ENCODE measurements at regions not wholly inside any gene's neighbourhood (a gene's known extent, or its start where the extent isn't known, plus 50 kb on each side); places are given as distances from the start of the nearest gene placed in this dataset.
"Not testable (repeated sequence)": the region's sequence is repeated elsewhere in the genome, so short reads cannot be mapped to it uniquely, and the experiment has no call there.

DNA sequence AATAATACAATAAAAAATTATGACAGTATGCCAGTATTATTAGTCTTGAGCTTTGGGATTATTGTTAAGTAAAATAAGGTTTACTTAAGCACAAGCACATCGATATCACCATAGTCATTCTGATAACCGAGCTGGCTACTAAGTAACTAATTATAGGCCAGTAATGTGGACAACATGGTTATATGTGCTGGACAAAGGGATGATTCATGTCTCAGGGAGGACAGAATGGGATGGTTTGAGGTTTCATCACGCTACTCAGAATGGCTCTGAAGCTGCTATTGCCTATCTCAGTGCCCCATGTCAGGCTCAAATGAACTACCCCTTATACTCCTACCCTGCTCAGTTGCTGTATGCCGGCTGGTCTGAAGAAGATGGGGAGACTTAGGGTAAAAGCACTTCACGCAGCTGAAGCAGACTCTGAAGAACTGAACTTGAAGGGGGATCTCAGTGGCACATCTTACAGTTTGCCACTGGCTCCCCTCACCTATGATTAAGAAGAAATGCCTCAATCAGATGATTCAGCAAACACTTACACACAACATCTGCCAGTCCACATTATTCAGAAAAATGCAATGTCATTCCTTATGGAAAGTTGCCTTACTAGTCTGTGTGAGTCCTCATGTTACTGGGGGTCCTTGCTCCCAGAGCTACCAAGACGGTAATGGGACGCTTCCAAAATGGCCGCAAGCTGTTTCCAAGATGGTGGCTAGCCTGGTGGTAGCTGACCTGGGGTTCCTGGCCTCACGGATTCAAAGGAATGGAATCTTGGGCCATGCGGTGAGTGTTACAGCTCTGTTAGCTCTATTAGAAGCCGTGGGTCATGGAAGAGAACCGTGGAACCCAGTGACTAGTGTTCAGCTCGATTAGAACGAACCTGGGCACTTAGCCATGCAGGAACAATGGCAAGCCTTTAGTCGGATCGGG, 1098.6 kb downstream of the TAF11L14 start:
- no peaks in the 10 kb centered on the region for H3K4me1 ChIP-seq
- no peak for DNase-seq
- TF ChIP-seq POLR2A (IDR thresholded peaks at IDR 0.05) (no peak), CTCF (IDR thresholded peaks at IDR 0.05) (no peak)
- H3K27me3 ChIP-seq: no peaks in the 10 kb centered on the region
- H3K4me3 ChIP-seq: no peak overlapping the region
- H3K27ac ChIP-seq: no peak overlapping the region
- H3K9me3 ChIP-seq: peaks cover 0 to 2% (median 0%) of the 10 kb centered on the region in 4 donors
- H3K36me3 ChIP-seq: no peaks in the 10 kb centered on the region

GRCh38 chr5:18736051-18736398, 1101.8 kb downstream of the TAF11L14 start:
- H3K27me3 ChIP-seq: no peaks in the 10 kb centered on the region
- H3K9me3 ChIP-seq: peaks cover 0 to 2% (median 0%) of the 10 kb centered on the region in 4 donors
- peaks cover 0 to 3% (median 0%) of the 10 kb centered on the region in 4 donors for H3K4me1 ChIP-seq
- DNase-seq: no peak
- no peak for TF ChIP-seq POLR2A (IDR thresholded peaks at IDR 0.05)
- TF ChIP-seq CTCF (IDR thresholded peaks at IDR 0.05): no peak
- no peaks in the 10 kb centered on the region for H3K36me3 ChIP-seq
- no peak overlapping the region for H3K27ac ChIP-seq
- H3K4me3 ChIP-seq: no peak overlapping the region

DNA sequence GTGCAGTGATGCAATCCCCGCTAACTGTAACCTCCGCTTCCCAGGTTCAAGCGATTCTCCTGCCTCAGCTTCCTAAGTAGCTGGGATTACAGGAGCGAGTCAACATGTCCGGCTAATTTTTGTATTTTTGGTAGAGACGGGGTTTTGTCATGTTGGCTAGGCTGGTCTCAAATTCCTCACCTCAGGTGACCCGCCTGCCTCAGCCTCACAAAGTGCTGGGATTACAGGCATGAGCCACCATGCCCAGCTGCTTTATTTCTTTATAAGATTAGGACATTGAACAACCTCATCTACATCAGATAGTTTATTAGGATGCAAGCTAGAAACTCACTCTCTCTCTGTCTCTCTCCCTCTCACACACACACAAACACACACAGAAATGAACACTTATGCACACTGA, 1102.5 kb downstream of the TAF11L14 start:
- H3K4me3 ChIP-seq, H3K27me3 ChIP-seq, H3K36me3 ChIP-seq, H3K9me3 ChIP-seq, H3K4me1 ChIP-seq, DNase-seq, H3K27ac ChIP-seq: not testable (repeated sequence)

GRCh38 chr5:18740301-18740700, 1106.0 kb downstream of the TAF11L14 start:
- Histone ChIP-seq H3K27ac (no peak overlapping the region), H3K9me3 (no peaks in the 10 kb centered on the region), H3K36me3 (no peaks in the 10 kb centered on the region), H3K4me3 (no peak overlapping the region), H3K4me1 (peaks cover 0 to 3% (median 1%) of the 10 kb centered on the region in 4 donors), H3K27me3 (no peaks in the 10 kb centered on the region)
- DNase-seq: no peak
- TF ChIP-seq CTCF (IDR thresholded peaks at IDR 0.05): no peak
- no peak for TF ChIP-seq POLR2A (IDR thresholded peaks at IDR 0.05)

DNA sequence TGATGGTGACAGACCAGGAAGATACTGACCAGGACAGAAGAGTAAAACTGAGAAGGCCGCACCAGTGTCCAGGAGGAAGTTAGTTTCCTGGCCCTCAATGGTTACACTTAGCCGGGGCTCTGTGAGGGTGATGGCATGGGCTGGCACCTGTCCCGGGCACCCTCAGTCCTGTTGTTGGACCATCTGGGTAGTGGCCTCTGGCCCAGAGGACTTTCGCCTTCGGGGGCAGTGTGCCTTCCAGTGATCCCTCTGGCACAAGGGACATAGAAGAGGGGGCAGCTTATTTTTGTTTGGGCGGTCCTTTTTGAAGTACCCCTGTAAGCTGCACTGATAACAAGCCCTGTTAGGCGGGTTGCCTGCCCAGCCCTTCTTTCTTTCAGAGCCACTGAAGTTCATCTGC, 1108.6 kb downstream of the TAF11L14 start:
- no peak overlapping the region for H3K4me3 ChIP-seq
- H3K27me3 ChIP-seq: no peaks in the 10 kb centered on the region
- TF ChIP-seq CTCF (IDR thresholded peaks at IDR 0.05) (no peak), POLR2A (IDR thresholded peaks at IDR 0.05) (no peak)
- H3K36me3 ChIP-seq: no peaks in the 10 kb centered on the region
- H3K4me1 ChIP-seq: peaks cover 0 to 3% (median 1%) of the 10 kb centered on the region in 4 donors
- no peaks in the 10 kb centered on the region for H3K9me3 ChIP-seq
- H3K27ac ChIP-seq: no peak overlapping the region
- DNase-seq: no peak

GRCh38 chr5:18744441-18744840, 1110.2 kb downstream of the TAF11L14 start:
- no peak for DNase-seq
- Histone ChIP-seq H3K4me1 (peaks cover 0 to 3% (median 1%) of the 10 kb centered on the region in 4 donors), H3K4me3 (peak overlapping the region in 3 of 4 donors; percentile 54 to 60 (median 57)), H3K27ac (peak overlapping the region in 3 of 4 donors; percentile 77 to 80 (median 78)), H3K9me3 (no peaks in the 10 kb centered on the region), H3K36me3 (no peaks in the 10 kb centered on the region), H3K27me3 (no peaks in the 10 kb centered on the region)
- TF ChIP-seq POLR2A (IDR thresholded peaks at IDR 0.05) (no peak), CTCF (IDR thresholded peaks at IDR 0.05) (no peak)

All from Peyer's patch (tissue), 4 donors.